Small intestine (tissue), 7 donors: ENCODE measurements at regions not wholly inside any gene's neighbourhood (a gene's known extent, or its start where the extent isn't known, plus 50 kb on each side); places are given as distances from the start of the nearest gene placed in this dataset.

ENCODE experiments used
- DNase-seq, 2 donors: peaks; one replicate each; pipeline versions ENCODE4 v3.0.0 to v3.0.0-alpha.2; 2013
- FAIRE-seq: peaks from 2 replicates; lab custom pipeline; 2012; peaks lifted over from hg19 to GRCh38; lab: Jason Lieb, UNC
- H3K27ac ChIP-seq, 3 donors: one replicate each; pipeline ENCODE4 v1.5.1; 2013; ENCODE audit warnings: low read length in 2 of 3, mild to moderate bottlenecking in 2 of 3, control low read depth in 1 of 3, inconsistent platforms in 1 of 3, low read depth in 1 of 3, moderate library complexity in 1 of 3
- H3K27me3 ChIP-seq, 3 donors: one replicate each; pipeline ENCODE4 v1.6.1; 2013; ENCODE audit warnings: low read length in 3 of 3, inconsistent platforms in 1 of 3; ENCODE audit not compliant: control insufficient read depth in 3 of 3, insufficient read depth in 3 of 3
- H3K36me3 ChIP-seq, 3 donors: one replicate each; pipeline ENCODE4 v1.6.1; 2013; ENCODE audit warnings: low read length in 3 of 3, inconsistent platforms in 1 of 3, low read depth in 1 of 3, mild to moderate bottlenecking in 1 of 3, moderate library complexity in 1 of 3; ENCODE audit not compliant: control insufficient read depth in 3 of 3, insufficient read depth in 2 of 3
- H3K4me1 ChIP-seq, 3 donors: one replicate each; pipeline ENCODE4 v1.6.1; 2013; ENCODE audit warnings: low read length in 2 of 3, inconsistent platforms in 1 of 3, low read depth in 1 of 3, mild to moderate bottlenecking in 1 of 3, moderate library complexity in 1 of 3; ENCODE audit not compliant: control insufficient read depth in 3 of 3, insufficient read depth in 2 of 3
- H3K4me3 ChIP-seq, 3 donors: one replicate each; pipeline ENCODE4 v1.5.1; 2013; ENCODE audit warnings: low read length in 3 of 3, control low read depth in 1 of 3, inconsistent platforms in 1 of 3, low read depth in 1 of 3, mild to moderate bottlenecking in 1 of 3, moderate library complexity in 1 of 3
- H3K9me3 ChIP-seq, 2 donors: one replicate each; pipeline ENCODE4 v1.6.1; 2013; ENCODE audit warnings: low read depth in 1 of 2, low read length in 1 of 2; ENCODE audit not compliant: control insufficient read depth in 2 of 2, insufficient read depth in 1 of 2
- WGBS, 3 donors: extraction: QIAGEN DNeasy Blood & Tissue Kit; methylation state at CpG; one replicate each; pipeline ENCODE4 v1.1.7; 2013; 5-methylcytosine and 5-hydroxymethylcytosine counted together
- donor health status: healthy with polysubstance abuse.
- donor health status: control.
- donor health status: control.
- donor health status: Bipolar disorder and iron deficiency.
- donor health status: healthy.

DNA sequence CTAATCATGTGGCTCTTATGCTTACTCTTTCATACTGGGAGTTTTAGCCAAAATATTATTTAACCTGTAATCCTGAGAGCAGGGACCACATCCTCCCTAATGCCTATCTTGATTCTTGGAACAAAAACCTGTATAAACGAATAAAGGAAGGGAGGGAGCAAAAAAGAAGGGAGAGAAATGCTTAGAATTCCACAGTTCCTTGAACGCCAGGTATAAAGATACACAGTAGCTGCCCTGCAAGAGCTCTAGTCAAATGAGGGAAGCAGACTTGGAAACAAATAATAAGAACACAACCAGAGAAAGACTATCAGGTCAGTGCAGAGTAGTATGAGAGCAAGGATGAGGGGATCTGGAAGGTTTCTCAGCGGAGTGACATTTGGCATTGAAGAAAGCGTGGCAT is 116.3 kb downstream of the SLC30A10 start:
- no peak for FAIRE-seq
- H3K27ac ChIP-seq: no peak overlapping the region
- WGBS, 3 donors: 27 to 46% (median 28%) methylated on average over 4 of the region's 4 CpGs

DNA sequence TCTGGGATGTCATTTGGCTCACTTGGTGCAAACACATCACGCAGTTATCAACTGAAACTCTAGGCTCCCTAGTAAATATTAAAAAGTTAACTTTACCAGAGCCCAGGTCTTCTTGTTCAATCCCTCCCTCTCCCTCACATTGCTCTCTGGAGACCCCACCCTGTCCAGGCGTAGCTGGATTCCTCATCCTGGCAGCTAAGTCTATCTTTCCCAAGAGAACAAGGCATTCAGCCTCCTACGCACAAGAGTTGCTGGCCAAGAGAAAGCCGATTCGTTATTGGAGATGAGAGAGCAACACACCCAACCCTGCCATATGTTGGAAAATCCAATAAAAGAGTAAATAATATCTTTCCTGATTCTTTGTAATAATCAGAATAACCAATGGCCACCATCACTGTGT is 117.9 kb downstream of the SLC30A10 start:
- no peak overlapping the region for H3K27ac ChIP-seq
- FAIRE-seq (no peak), DNase-seq (no peak)
- H3K9me3 ChIP-seq: no peaks in the 10 kb centered on the region
- 66 to 88% (median 81%) methylated on average over 5 of the region's 5 CpGs for WGBS, 3 donors
- H3K36me3 ChIP-seq: no peaks in the 10 kb centered on the region
- no peaks in the 10 kb centered on the region for H3K4me1 ChIP-seq
- H3K27me3 ChIP-seq: peaks cover 0 to 24% (median 0%) of the 10 kb centered on the region in 3 donors
- no peak overlapping the region for H3K4me3 ChIP-seq

More for the DNA sequence above, 116.3 kb downstream of the SLC30A10 start:
- H3K9me3 ChIP-seq: no peaks in the 10 kb centered on the region
- H3K27me3 ChIP-seq: peaks cover 0 to 26% (median 0%) of the 10 kb centered on the region in 3 donors
- H3K4me1 ChIP-seq: no peaks in the 10 kb centered on the region
- DNase-seq: no peak
- H3K36me3 ChIP-seq: no peaks in the 10 kb centered on the region
- H3K4me3 ChIP-seq: no peak overlapping the region

DNA sequence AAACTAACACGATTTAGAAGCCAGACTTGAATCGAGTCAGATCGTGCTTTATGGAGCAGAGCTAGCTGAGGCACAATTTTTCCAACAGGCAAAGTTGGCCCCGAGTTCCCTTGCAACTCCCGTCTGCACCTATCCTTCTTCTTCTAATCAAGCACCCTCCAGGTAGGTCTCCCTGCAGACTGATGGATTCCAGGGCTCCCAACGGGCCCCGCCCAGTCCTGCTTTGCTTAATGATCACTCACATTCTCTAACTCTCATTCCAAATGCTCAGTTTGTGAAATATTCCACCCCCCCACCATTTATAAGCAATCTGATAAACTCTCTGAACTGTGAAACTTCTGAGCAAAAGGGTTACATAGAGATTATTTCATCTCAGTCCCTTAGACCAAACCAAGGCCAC is 119.6 kb downstream of the SLC30A10 start:
- Histone ChIP-seq H3K27ac (no peak overlapping the region), H3K9me3 (no peaks in the 10 kb centered on the region), H3K27me3 (peaks cover 0 to 18% (median 0%) of the 10 kb centered on the region in 3 donors), H3K4me3 (no peak overlapping the region), H3K36me3 (no peaks in the 10 kb centered on the region), H3K4me1 (no peaks in the 10 kb centered on the region)
- DNase-seq: no peak
- FAIRE-seq: no peak
- 75 to 86% (median 83%) methylated on average over 7 of the region's 7 CpGs for WGBS, 3 donors

DNA sequence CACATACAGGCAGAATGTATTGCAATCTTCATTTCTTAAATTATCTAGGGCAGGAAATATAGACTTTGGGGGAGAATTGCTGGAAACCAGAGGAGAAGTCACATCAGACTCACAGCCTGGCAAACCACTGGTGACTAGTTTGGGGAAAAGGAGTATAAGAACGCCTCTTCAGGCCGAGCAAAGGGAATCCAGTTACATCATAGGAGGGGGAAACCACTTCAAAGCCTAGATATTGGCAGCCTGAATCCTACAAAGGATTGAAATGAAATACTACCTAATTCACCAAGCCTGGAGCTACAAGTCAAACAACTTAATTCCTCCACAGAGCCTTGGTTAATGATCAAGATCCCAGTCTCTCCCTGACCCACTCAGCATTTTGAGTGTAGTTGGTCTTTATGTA is 121.7 kb downstream of the SLC30A10 start:
- Histone ChIP-seq H3K27me3 (peaks cover 0 to 13% (median 0%) of the 10 kb centered on the region in 3 donors), H3K27ac (no peak overlapping the region), H3K4me1 (no peaks in the 10 kb centered on the region), H3K4me3 (no peak overlapping the region), H3K9me3 (no peaks in the 10 kb centered on the region), H3K36me3 (no peaks in the 10 kb centered on the region)
- FAIRE-seq: no peak
- 74 to 83% (median 79%) methylated on average over 2 of the region's 2 CpGs for WGBS, 3 donors
- no peak for DNase-seq

DNA sequence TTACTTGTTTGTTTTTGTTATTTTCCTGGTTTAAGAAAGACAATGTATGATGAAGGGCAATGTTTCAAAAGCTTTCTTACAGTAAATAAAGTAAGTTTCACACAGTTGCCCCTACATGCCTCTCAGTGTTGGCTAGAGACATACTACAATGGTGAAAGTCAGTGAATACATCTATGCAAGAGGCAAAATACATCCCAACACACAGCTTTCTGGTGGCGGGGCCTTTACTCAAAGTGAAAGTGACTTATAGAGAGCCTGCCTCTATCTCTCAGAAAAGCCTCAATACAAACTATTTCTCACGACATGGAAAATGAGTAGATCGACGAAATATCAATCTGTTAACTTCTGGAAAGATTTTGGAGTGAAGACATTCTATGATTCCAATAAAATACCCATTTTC is 122.3 kb downstream of the SLC30A10 start:
- no peaks in the 10 kb centered on the region for H3K9me3 ChIP-seq
- FAIRE-seq (no peak), DNase-seq (no peak)
- WGBS, 3 donors: 60 to 80% (median 63%) methylated on average over 4 of the region's 4 CpGs
- H3K4me1 ChIP-seq: no peaks in the 10 kb centered on the region
- no peak overlapping the region for H3K27ac ChIP-seq
- H3K4me3 ChIP-seq: no peak overlapping the region
- peaks cover 0 to 8% (median 0%) of the 10 kb centered on the region in 3 donors for H3K27me3 ChIP-seq
- H3K36me3 ChIP-seq: no peaks in the 10 kb centered on the region

DNA sequence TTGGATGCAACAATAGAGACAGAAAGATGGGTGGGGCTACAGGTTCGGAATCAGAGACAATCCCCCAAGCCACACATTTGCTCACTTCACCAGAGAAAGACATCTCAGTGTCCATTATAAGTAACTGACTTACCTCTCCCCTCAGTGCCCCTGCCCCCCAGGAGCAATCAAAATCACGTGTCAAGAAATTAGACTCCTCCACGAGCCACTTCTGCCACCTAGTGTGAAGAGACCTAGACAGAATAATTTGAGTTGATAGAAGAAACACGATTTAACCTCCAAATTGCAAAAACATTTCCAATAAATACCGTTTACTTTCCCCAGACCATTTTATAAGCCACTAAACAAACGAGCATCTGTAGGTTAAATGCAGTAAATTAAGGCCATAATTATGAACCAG is 123.2 kb downstream of the SLC30A10 start:
- 51 to 61% (median 58%) methylated on average over 6 of the region's 6 CpGs for WGBS, 3 donors
- peaks cover 0 to 8% (median 0%) of the 10 kb centered on the region in 3 donors for H3K27me3 ChIP-seq
- H3K36me3 ChIP-seq: no peaks in the 10 kb centered on the region
- no peak overlapping the region for H3K4me3 ChIP-seq
- DNase-seq (no peak), FAIRE-seq (no peak)
- H3K9me3 ChIP-seq: no peaks in the 10 kb centered on the region
- no peak overlapping the region for H3K27ac ChIP-seq
- H3K4me1 ChIP-seq: no peaks in the 10 kb centered on the region

DNA sequence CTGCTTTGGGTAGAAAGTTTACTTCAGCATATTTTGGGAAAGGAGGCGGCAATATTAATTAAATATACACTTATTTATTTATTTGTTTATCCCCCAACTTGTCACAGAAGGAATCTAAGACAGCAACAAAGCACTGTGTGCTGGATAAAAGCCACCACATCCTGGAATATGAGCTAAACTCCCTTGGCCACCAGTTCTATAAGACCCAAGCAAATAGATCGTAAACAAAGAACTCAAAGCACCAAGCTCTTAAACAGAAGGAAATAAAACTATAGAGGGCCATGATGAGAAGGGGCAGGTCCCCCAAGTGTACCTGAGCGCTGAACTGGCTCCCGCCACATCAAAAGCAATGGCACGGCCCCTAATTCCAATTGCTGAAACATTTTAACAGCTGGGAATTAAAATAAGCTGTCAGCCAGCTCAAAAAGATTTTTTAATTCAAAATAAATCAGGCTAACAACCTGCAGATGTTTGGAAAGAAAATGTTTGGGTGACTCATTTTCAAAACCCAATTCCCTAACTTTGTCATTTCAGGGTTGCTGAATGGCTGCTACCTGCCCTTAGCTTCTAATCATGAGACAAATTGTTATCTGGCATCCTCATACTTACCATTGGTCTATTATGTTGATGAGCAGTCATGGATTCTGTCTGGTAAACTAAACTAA is 127.1 kb downstream of the SLC30A10 start:
- DNase-seq (no peak), FAIRE-seq (no peak)
- H3K4me3 ChIP-seq: no peak overlapping the region
- 73 to 88% (median 81%) methylated on average over 5 of the region's 5 CpGs for WGBS, 3 donors
- no peaks in the 10 kb centered on the region for H3K9me3 ChIP-seq
- H3K4me1 ChIP-seq: no peaks in the 10 kb centered on the region
- no peak overlapping the region for H3K27ac ChIP-seq
- H3K36me3 ChIP-seq: no peaks in the 10 kb centered on the region
- no peaks in the 10 kb centered on the region for H3K27me3 ChIP-seq

DNA sequence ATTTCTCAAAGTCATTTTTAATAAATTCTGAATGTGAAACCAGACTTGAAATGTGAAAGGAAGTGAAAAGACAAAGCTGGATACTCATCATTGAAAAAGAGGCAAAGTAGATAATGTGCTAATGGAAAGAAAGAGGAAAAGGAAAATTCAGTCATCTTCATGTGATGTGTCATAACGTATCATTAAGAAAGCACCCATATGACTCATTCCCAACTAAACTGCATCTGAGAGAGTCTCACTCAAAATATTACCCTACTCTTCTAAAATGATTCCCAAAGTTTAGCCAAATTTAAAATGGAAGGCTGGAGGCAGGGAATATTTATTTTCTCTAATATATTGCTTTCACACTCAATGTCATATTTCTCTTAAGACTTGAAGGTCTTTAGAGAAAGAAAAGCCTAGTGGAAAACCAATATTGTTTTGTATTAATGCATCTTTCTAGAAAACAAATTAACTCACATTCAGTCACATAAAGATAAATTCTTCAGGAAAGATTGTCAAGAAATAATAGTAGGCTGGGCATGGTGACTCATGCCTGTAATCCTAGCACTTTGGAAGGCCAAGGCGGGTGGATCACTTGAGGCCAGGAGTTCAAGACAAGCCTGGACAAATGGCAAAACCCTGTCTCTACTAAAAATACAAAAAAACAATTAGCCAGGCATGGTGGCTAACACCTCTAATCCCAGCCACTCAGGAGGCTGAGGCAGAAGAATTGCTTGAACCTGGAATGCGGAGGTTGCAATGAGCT is 129.9 kb downstream of the SLC30A10 start:
- Histone ChIP-seq H3K9me3 (no peaks in the 10 kb centered on the region), H3K4me1 (no peaks in the 10 kb centered on the region), H3K36me3 (no peaks in the 10 kb centered on the region), H3K4me3 (no peak overlapping the region), H3K27ac (no peak overlapping the region), H3K27me3 (peaks cover 0 to 5% (median 0%) of the 10 kb centered on the region in 3 donors)
- no peak for FAIRE-seq
- 74 to 83% (median 75%) methylated on average over 3 of the region's 3 CpGs for WGBS, 3 donors
- no peak for DNase-seq
